DMS53 treated with DMSO at 0.1 percent for 48 hours (cell line): ENCODE measurements at regions not wholly inside any gene's neighbourhood (a gene's known extent, or its start where the extent isn't known, plus 50 kb on each side); places are given as distances from the start of the nearest gene placed in this dataset.
"Not testable (repeated sequence)": the region's sequence is repeated elsewhere in the genome, so short reads cannot be mapped to it uniquely, and the experiment has no call there.

ENCODE experiments used
- DNase-seq: peaks from one replicate; lab custom pipeline; 2025; ENCODE audit not compliant: unreplicated experiment; lab: John Stamatoyannopoulos, UW

DNA sequence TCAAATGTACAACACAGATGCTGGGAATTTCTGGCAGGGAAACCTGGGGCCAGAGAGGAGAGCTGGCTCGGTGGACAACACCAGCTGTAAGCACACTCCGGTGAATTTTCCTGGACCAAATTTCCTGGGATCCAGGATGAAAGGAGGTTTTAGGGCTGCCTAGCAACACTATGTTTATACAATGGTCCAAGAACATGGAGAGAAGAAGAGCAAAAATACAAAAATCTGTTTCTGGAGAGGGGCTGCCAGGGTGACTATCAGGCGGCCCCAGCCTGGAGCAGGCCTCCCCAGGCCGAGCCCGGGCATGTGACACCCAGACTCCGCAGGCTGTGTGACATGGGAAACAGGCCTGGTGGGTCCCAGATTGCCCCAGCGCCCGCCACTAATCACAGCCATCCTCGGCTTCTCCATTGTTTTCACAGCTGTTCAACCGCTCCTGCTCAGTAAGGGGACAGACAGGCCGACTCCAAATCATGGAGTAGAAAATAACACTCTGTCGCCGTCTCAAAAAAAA is 336.0 kb upstream of the NFIA start:
- no peak for DNase-seq

DNA sequence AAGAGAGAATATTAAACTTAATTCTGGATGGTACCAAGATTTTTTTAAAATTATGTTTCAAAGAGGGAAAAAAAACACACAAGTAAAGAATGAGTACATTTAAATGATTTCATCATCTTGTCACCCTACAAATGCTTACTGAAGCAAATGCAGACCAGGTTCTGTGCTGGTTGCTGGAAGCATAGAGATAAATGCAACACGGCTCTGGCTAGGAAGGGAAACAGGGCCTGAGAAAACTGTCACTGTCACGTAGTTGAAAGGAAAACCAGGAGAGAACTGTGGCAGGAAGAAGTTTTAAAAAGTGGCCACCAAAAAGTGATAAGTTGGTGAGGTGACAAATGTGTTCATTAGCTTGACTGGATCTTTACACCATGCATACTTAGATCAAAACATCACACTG is 336.9 kb upstream of the NFIA start:
- DNase-seq = no peak

DNA sequence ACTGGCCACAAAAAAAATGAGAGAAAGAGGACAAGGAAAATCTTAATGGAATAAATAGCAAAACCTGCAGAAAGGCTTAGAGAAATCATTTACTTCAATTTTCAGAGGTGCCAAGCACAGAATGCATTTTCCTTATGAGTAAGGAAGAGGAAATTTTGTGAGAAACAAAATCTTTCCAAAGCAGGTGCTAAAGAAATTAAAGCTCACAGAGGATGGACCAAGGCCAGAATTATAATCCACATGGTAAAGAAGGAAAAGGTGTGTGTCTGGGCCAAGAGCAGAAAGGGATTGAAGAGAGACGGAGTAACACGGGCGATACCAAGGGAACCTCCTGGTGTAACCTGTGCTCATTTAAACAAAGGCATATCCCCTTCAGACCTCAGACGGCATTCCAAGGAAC is 340.0 kb upstream of the NFIA start:
- DNase-seq = no peak

DNA sequence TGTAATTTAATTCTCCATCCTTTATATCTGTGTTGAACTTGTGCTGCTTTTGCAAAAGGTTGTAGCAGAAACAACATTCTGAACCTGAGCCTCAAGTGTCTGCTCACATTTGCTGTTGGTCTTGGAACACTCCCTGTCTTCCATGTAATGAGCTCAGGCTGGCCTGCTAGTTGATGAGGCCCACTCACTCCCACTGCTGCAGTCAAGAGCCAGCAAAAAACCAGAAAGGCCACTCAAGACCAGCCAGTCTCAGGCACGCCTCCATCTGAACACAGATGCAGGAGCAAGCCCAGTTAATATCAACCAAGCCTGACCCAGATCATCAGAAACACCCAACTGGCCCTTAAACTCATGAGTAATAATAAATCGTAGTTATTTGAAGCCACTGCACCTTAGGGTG is 342.2 kb upstream of the NFIA start:
- DNase-seq = no peak

DNA sequence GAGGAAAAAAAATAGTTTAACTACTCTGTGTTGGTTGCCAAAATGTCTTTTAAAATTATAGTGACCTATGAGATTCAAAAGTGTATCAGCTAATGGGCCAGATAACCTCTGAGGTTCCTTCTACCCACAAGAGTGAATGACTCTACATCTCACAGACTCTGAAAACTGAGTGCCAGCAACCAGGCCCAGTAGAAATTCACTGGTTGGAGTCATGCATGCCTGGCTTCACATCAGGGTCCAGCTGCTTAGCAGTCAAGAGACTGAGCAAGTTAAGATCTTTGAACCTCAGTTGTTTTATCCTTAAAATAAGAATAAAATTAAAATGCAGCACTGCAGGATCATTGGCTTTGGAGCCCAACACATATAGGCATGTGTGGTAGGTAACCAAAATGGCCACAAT is 342.6 kb upstream of the NFIA start:
- DNase-seq = no peak

DNA sequence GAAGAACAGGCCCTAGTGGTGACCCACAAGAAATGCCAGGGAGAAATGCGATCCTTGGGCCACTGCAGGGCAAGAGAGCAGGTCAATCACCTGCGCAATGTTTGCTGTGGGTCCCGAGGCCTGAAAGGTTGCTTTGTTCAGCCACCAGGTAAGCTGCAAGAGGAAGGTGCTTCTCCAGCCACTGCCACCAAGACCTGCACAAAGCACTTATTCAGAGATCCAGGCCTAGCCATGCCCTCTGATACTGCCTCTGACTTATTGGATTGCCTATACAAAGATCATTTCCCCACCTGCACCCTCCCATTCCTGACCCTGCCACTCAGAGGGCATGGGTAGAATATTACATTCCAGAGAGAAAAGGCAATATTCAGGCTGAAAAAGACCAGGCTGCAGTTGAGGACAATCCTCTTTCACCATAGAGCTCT is 349.4 kb upstream of the NFIA start:
- DNase-seq = no peak

DNA sequence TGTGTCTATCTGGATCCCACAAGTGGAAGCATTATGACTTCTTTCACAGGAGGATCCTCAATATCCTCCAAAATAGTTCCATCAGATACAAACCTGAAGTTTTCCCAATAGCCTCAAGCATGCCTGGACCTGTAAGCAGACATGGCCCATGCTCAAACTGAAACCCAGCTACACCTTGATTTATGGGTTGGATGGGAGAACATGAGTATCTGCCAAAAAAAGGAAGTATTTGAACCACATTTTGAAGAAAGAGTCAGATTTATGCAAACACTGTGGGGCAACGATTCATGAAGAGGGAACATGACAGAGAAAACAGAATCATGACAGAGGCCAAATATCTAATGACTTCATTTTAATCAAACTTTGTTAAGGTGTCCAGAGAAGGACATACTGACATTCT is 351.0 kb upstream of the NFIA start:
- DNase-seq = no peak

DNA sequence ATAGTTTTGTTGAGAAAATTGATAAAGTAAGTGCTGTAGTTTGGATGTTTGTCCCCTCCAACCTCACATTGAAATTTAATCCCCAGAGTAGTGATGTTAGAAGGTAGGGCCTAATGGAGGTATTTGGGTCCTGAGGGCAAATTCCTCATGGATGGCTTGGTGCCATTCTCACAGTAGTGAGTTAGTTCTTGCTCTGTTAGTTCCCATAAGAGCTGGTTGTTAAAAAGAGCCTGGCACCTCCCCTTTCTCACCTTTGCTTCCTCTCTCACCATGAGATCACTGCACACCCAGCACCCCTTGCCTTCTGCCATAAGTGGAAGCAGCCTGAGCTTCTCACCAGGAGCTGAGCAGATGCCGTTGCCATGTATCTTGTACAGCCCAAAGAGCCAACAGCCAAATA is 354.8 kb upstream of the NFIA start:
- DNase-seq = no peak

DNA sequence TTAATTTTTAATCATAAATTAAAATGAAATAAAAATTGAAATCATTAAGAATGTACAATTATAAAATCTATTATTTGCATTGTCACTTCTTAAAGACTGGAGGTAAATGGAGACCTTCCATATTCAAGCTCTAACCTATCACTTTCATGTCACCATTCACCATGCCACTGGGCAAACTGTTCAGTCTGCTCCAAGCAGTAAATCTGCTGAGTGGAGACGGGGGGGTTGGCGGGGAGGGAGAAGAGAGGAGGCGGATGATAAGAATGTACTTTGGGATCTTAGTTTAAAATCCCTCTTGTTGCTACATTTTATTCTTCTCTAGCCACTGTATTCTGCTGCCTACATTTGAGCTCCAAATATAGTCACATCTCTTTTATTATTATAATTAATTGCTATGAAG is 365.9 kb upstream of the NFIA start:
- DNase-seq = no peak

DNA sequence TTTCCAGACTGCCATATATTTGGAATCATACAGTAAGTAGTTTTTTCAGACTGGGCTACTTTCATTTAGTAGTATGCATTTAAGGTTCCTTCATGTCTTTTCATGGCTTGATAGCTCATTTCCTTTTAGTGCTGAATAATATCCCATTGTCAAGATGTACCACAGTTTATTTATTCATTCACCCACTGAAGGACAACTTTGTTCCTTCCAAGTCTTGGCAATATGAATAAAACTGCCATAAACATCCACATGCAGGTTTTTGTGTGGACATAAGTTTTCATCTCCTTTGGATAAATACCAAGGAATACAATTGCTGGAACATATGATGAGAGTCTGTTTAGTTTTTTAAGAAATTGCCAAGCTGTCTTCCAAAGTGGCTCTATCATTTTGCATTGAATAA is 366.4 kb upstream of the NFIA start:
- DNase-seq = no peak

DNA sequence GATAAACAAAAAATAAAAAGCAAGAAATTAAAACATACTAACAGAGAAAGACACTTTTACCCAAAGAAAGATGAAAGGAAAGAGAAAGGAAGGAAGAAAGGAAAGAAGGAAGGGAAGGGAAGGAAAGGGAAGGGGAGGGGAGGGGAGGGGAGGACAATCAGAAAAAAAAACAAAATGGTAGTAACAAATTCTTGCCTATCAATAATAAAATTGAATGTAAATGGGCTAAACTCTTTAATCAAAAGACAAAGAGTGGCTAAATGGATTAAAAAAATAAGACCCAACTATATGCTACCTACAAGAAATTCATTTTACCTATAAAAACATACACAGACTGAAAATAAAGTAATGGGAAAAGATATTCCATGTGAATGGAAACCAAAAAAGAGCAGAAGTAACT is 372.9 kb upstream of the NFIA start:
- no peak for DNase-seq

DNA sequence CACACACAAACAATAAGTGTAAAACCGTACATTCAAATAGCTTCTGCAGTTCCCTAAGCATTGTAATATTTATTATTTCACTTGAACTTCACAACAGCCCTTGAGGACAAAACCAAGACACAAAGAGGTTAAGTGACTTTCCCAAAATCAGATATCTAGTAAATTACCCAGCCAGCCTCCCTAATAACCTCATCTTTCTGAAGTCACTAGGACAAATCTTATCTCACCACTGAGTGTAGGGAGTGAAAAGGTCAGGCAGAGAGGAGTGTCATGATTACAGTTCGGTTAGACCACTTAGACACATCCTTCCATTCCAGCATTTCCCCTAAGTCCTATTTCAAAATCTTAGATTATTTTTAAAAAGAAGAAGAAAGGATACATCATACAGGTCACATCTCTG is 377.3 kb upstream of the NFIA start:
- no peak for DNase-seq

DNA sequence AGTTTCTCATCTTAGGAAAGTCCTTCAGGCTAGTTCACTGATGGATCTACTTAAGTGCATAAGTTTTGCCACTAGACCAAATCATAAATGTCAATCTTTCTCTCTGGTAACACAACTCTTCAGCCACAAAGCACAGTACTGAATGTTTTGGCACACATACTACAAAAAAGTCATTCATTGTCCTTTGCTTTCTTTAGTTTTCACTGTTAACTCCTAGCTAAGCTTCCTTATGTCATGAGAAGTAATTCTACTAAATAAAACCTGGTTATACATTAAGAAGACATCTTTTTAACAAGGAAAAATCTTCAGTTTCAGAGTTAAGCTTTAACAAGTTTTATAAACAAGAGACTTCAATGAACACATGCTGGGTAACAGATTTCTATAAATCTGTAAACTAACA is 379.2 kb upstream of the NFIA start:
- DNase-seq = no peak

DNA sequence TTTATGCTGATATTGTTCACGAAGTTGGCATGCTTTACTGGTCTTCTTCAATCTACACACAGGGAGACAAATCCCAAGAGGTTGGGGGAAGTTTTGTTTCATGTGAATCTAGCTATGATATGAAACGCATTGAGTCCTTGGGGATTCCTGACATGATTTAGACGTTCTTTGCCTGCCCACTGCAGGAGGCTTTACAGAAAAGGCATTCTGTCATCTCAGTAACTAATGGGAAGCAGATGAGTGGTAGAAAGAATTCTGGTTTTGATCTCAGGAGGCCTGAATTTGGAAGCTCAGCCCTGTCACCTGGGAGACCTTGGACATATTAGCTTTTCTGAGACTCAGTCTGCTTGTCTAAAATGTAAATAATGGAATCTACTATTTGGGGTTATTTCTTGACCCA is 383.0 kb upstream of the NFIA start:
- no peak for DNase-seq

DNA sequence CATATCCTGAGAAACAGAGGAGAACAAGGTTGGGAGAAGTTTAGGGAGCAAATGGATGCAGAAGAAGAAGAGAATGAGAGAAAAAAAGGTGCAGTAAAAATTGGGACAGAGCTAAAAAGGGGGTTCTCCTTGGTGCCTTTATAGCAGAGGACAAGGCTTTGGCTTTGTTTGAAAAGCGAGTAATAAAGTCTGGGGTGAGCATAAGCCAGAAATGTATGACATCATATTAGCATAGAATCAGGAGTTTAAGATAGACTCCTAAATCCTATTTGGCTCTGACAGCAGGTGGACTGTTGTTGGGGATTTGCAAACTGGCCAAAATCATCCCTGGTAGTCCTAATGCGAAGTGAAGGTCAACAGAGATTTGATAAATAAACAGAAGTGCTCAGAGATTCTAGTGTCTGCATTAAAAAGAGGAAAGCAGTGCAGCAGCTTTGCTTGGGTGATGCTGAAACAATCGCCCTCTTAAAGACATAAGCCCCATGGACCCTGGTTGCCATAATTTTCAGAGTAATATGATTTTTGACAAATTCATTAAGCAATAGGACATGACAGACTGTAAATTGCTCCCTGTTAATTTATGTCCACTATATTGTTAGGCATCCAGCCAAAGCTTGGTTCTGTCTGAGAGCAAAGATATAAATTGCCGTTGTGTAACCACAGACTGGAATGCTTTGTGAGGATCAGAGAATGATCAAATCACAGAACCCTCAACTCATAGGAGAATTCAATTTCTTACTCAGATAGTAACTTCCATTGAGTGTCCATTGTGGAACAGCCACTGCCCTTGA is 385.0 kb upstream of the NFIA start:
- no peak for DNase-seq

DNA sequence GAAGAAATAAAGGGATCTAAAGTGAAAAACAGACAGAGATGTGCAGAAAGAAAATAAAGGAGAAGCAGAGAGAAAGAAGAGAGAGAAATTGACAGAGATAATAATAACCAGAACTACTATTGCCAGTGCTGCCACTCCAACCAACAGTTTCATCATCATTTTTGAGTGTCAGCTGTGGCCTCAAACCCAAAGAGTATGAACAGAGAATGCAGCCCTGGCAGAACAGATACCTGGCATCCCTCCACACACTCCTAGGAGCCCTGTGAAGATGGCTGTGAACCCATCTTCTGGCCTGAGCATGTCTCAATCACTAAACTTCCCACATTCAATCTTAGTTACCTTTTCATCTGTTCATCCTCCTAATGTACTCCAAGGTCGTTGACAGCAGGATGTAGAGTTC is 385.8 kb upstream of the NFIA start:
- DNase-seq = no peak

DNA sequence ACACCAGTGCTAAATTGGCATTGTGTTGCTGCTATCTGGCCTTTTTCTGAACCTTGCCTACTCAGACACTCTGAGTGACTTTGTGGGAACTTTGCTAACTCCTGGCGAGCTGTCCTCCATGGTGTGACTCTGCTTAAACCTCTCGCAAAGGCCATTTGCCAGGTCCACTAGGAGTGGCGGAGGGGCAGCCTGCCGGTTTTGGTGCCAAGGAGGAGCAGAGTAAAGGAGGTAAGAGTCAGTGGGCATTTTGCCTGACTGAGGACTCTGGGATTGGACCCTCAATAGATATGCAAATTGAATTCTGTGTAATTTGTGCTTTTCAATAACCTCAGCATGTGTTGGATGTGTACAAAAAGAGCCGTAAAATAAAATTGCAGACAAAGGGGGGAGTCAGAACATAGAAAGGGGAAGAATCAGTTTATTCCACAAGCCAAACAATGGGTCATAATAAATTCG is 386.6 kb upstream of the NFIA start:
- DNase-seq = no peak

DNA sequence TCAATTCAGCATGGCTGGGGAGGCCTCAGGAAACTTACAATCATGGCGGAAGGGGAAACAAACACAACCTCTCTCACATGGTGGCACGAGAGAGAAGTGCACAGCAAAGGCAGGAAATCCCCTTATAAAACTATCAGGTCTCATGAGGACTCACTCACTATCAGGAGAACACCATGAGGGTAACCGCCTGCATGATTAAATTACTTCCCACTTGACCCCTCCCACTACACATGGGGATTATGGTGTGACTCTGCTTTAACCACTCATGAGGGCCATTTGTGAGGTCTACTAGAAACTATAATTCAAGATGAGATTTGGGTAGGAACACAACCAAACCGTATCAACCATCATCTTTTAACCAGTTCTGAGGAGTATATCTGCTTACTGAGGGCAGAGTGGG is 387.4 kb upstream of the NFIA start:
- no peak for DNase-seq

DNA sequence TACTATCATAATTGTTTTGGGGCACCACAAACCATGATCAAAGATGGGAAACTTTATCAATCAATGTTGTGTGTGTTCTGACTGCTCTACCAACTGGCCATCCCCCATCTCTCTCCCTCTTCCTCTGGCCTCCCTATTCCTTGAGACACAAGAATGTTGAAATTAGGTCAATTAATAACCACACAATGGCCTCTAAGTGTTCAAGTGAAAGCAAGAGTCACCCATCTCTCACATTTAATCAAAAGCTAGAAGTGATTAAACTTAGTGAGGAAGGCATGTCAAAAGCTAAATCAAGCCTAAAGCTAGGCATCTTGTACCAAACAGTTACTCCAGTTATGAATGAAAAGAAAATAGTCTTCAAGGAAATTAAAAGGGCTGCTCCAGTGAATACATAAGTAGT is 390.3 kb upstream of the NFIA start:
- no peak for DNase-seq

DNA sequence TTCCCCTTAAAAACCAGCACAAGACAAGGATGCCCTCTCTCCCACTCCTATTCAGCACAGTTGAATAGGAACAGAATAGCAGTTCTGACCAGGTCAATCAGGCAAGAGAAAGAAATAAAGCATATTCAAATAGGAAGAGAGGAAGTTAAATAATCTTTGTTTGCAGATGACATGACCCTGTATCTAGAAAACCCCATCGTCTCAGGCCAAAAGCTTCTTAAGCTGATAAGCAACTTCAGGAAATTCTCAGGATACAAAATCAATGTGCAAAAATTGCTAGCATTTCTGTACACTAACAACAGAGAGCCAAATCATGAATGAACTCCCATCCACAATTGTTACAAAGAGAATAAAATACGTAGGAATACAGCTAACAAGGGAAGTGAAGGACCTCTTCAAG is 394.1 kb upstream of the NFIA start:
- DNase-seq = not testable (repeated sequence)

DNA sequence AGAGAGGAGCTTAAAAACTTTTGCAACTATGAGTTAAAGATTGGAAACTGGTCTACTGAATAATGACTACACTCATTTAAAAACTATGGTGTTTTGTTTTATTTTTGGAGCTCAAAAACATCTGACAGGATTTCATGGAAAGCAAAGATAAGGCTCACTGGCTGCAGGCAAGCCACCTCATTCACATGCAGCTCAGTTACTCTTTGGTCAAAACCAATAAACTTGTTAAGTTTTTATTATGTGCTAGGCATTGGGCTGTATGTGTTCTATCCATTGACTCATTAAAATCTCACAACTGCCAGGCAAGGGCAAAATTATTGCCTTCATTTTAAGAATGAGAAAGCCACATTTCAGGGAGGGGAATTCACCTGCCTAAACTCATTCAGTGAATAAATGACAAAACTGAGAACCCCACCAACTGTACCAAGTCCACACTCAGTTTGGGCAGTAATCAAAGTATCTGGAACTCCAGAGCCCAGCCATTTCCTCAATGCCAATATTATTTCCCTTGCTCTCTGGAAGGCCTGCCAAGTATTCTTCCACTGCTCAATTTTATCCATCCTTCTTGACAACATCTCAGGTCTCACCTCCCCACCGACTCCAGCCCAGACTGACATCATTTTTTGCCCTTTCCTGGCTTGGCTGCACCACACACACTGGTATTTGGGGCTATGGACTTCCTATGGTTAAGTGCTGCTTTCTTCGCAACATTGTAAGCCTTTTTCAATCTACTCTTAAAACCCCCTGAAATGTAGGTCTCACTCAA is 401.1 kb upstream of the NFIA start:
- no peak for DNase-seq
